ENCODE measurements at regions not wholly inside any gene's neighbourhood (a gene's known extent, or its start where the extent isn't known, plus 50 kb on each side); places are given as distances from the start of the nearest gene placed in this dataset.

GRCh38 chr18:38301621-38302020, 736.0 kb upstream of the CELF4 start:
- no peaks in the 10 kb centered on the region for H3K27me3 ChIP-seq
- intact Hi-C loops (cut with DNase I; ENCODE audit: low total_unique reads) = no loop called here
- H3K27ac ChIP-seq = no peak overlapping the region
- TF ChIP-seq CTCF (IDR thresholded peaks at IDR 0.05) (no peak), POLR2A (IDR thresholded peaks at IDR 0.05) (no peak), POLR2AphosphoS5 (IDR thresholded peaks at IDR 0.05) (no peak)
- no peaks in the 10 kb centered on the region for H3K4me1 ChIP-seq
- DNase-seq (ENCODE audit: low spot score in 2 of 2) = no peak
- no peaks in the 10 kb centered on the region for H3K9me3 ChIP-seq
- no peaks in the 10 kb centered on the region for H3K36me3 ChIP-seq
- no peak overlapping the region for H3K4me3 ChIP-seq

GRCh38 chr18:38297910-38298309, 732.3 kb upstream of the CELF4 start:
- H3K9me3 ChIP-seq = no peaks in the 10 kb centered on the region
- DNase-seq (ENCODE audit: low spot score in 2 of 2) = no peak
- H3K4me1 ChIP-seq = no peaks in the 10 kb centered on the region
- TF ChIP-seq POLR2A (IDR thresholded peaks at IDR 0.05) (no peak), CTCF (IDR thresholded peaks at IDR 0.05) (no peak), POLR2AphosphoS5 (IDR thresholded peaks at IDR 0.05) (no peak)
- no peak overlapping the region for H3K4me3 ChIP-seq
- H3K27ac ChIP-seq = no peak overlapping the region
- intact Hi-C loops (cut with DNase I; ENCODE audit: low total_unique reads) = no loop called here
- no peaks in the 10 kb centered on the region for H3K27me3 ChIP-seq
- no peaks in the 10 kb centered on the region for H3K36me3 ChIP-seq

GRCh38 chr18:38290229-38290628, 724.6 kb upstream of the CELF4 start:
- Histone ChIP-seq H3K27ac (no peak overlapping the region), H3K9me3 (no peaks in the 10 kb centered on the region), H3K4me3 (no peak overlapping the region), H3K36me3 (no peaks in the 10 kb centered on the region), H3K27me3 (no peaks in the 10 kb centered on the region), H3K4me1 (no peaks in the 10 kb centered on the region)
- TF ChIP-seq POLR2A (IDR thresholded peaks at IDR 0.05) = no peak
- TF ChIP-seq POLR2AphosphoS5 (IDR thresholded peaks at IDR 0.05) = no peak
- no peak for TF ChIP-seq CTCF (IDR thresholded peaks at IDR 0.05)
- intact Hi-C loops (cut with DNase I; ENCODE audit: low total_unique reads) = no loop called here
- no peak for DNase-seq (ENCODE audit: low spot score in 2 of 2)

- Histone ChIP-seq H3K9me3 (no peaks in the 10 kb centered on the region), H3K27me3 (no peaks in the 10 kb centered on the region), H3K4me3 (no peak overlapping the region), H3K4me1 (no peaks in the 10 kb centered on the region), H3K36me3 (no peaks in the 10 kb centered on the region), H3K27ac (no peak overlapping the region)
- intact Hi-C loops (cut with DNase I; ENCODE audit: low total_unique reads) = no loop called here
- TF ChIP-seq POLR2A (IDR thresholded peaks at IDR 0.05) (no peak), POLR2AphosphoS5 (IDR thresholded peaks at IDR 0.05) (no peak), CTCF (IDR thresholded peaks at IDR 0.05) (no peak)
- DNase-seq (ENCODE audit: low spot score in 2 of 2) = no peak
These were observed 719.4 kb upstream of the CELF4 start for GRCh38 chr18:38284972-38285371.

- no peak for DNase-seq (ENCODE audit: low spot score in 2 of 2)
- no peaks in the 10 kb centered on the region for H3K4me1 ChIP-seq
- no peaks in the 10 kb centered on the region for H3K36me3 ChIP-seq
- TF ChIP-seq POLR2AphosphoS5 (IDR thresholded peaks at IDR 0.05) = no peak
- TF ChIP-seq CTCF (IDR thresholded peaks at IDR 0.05) = no peak
- no peak for TF ChIP-seq POLR2A (IDR thresholded peaks at IDR 0.05)
- no peaks in the 10 kb centered on the region for H3K9me3 ChIP-seq
- no peaks in the 10 kb centered on the region for H3K27me3 ChIP-seq
- no peak overlapping the region for H3K27ac ChIP-seq
- intact Hi-C loops (cut with DNase I; ENCODE audit: low total_unique reads) = no loop called here
- H3K4me3 ChIP-seq = no peak overlapping the region
These were observed 697.5 kb upstream of the CELF4 start for GRCh38 chr18:38263066-38263465.
